ENCODE measurements at regions not wholly inside any gene's neighbourhood (a gene's known extent, or its start where the extent isn't known, plus 50 kb on each side); places are given as distances from the start of the nearest gene placed in this dataset.

DNA sequence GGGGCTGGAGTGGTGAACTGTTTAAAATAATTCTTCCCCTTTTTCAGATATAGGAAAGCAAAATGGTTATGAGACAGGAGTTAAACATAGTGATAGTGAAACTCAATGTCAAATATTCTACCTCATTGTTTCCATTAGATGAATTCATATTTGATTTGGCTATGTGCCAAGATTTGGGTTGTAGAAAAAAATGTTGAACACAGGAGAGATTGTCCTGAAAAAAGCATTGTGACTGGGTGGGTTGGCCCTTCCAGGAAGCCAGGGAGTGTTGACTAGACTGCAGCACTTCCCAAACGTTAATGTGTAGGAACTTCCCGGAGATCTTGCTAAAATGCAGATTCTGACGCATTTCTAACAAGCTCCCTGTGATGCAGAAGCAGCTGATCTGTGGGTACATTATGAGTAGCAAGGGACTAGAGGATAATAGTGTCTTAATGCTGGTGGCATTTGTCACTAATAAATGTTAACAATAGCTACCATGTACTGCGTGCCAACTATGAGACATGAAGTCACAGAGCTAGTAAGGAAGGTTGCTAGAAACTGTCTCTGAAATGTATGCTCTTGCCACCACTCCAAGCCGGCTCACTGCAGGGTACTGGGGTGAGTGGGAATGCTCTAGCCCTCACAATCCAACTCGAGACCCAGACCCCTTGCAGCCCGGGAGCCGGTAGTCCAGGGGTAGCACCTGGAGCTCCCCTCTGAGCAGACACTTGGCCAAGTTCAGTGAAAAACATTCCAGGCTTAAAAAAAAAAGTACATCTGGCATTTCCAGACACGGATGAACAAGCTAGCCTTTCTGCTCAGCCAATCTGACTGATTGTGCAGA lies 120.6 kb downstream of the CD47 start:
- TF ChIP-seq, protein P1, sequence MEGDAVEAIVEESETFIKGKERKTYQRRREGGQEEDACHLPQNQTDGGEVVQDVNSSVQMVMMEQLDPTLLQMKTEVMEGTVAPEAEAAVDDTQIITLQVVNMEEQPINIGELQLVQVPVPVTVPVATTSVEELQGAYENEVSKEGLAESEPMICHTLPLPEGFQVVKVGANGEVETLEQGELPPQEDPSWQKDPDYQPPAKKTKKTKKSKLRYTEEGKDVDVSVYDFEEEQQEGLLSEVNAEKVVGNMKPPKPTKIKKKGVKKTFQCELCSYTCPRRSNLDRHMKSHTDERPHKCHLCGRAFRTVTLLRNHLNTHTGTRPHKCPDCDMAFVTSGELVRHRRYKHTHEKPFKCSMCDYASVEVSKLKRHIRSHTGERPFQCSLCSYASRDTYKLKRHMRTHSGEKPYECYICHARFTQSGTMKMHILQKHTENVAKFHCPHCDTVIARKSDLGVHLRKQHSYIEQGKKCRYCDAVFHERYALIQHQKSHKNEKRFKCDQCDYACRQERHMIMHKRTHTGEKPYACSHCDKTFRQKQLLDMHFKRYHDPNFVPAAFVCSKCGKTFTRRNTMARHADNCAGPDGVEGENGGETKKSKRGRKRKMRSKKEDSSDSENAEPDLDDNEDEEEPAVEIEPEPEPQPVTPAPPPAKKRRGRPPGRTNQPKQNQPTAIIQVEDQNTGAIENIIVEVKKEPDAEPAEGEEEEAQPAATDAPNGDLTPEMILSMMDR (IDR thresholded peaks at IDR 0.05 in 4 of 5, conservative IDR thresholded peaks at IDR 0.05 in 1 of 5): no peak
- TF ChIP-seq POLR2A (IDR thresholded peaks at IDR 0.05): no peak

All from gastrocnemius medialis (tissue), 4 donors.